OCI-LY3 (cell line): ENCODE measurements at regions not wholly inside any gene's neighbourhood (a gene's known extent, or its start where the extent isn't known, plus 50 kb on each side); places are given as distances from the start of the nearest gene placed in this dataset.
"Not testable (repeated sequence)": the region's sequence is repeated elsewhere in the genome, so short reads cannot be mapped to it uniquely, and the experiment has no call there.

ENCODE experiments used
- H2AFZ ChIP-seq: fragments of 200-600, 300-600 bp; shearing (Covaris generic); 2 replicates; pipeline ENCODE4 v1.6.0; 2014; ENCODE audit warnings: antibody characterized with exemption, low read depth, low read length
- H3K27ac ChIP-seq: fragments of 200-600, 300-600 bp; sonication (generic); 2 replicates; pipeline ENCODE4 v1.5.1; 2014; ENCODE audit warnings: mild to moderate bottlenecking, low read length, moderate library complexity, mixed read lengths
- H3K27me3 ChIP-seq: fragments of 200-600, 300-600 bp; sonication (generic); 2 replicates; pipeline ENCODE4 v1.6.1; 2014; ENCODE audit warnings: low read depth, low read length, mixed read lengths
- H3K36me3 ChIP-seq: fragments of 200-600, 300-600 bp; sonication (generic); replicated peaks from 2 replicates; pipeline ENCODE3; 2014; ENCODE audit warnings: low read depth, low read length, mixed read lengths
- H3K4me1 ChIP-seq: fragments of 300-600, 200-600 bp; sonication (generic); 2 replicates; pipeline ENCODE4 v1.6.1; 2014; ENCODE audit warnings: low read length, mixed read lengths
- H3K4me2 ChIP-seq: fragments of 200-600, 300-600 bp; sonication (generic); 2 replicates; pipeline ENCODE4 v1.6.1; 2014; ENCODE audit warnings: low read length, mixed read lengths
- H3K4me3 ChIP-seq: fragments of 300-600, 200-600 bp; sonication (generic); 2 replicates; pipeline ENCODE4 v1.5.1; 2014; ENCODE audit warnings: antibody characterized with exemption, mild to moderate bottlenecking, low read length, moderate library complexity
- H3K79me2 ChIP-seq: fragments of 300-600, 200-600 bp; shearing (Covaris generic); 2 replicates; pipeline ENCODE4 v1.6.1; 2014; ENCODE audit warnings: mild to moderate bottlenecking, low read length, mixed read lengths
- H3K9ac ChIP-seq: fragments of 300-600, 200-600 bp; shearing (Covaris generic); 2 replicates; pipeline ENCODE4 v1.6.0; 2014; ENCODE audit warnings: mild to moderate bottlenecking, low read length, moderate library complexity
- H3K9me3 ChIP-seq: fragments of 200-600, 300-600 bp; shearing (Covaris generic); 2 replicates; pipeline ENCODE4 v1.6.1; 2014; ENCODE audit warnings: low read length, mixed read lengths; ENCODE audit not compliant: insufficient read depth
- H4K20me1 ChIP-seq: fragments of 200-600, 300-600 bp; sonication (generic); 2 replicates; pipeline ENCODE4 v1.6.1; 2016; ENCODE audit warnings: low read length, mixed read lengths; ENCODE audit not compliant: insufficient read depth
- EZH2phosphoT487 ChIP-seq: fragments of 200-600 bp; shearing (Covaris generic); IDR thresholded peaks from 2 replicates; pipeline ENCODE4 v1.6.1; 2018; ENCODE audit warnings: antibody characterized with exemption, mixed run types, low read depth
- TF ChIP-seq, protein P1 (sequence below): fragments of 200-600, 300-600 bp; sonication (generic); IDR thresholded peaks from 2 replicates; pipeline ENCODE4 v1.5.1; 2014; ENCODE audit warnings: antibody characterized with exemption, low read length, low read depth

DNA sequence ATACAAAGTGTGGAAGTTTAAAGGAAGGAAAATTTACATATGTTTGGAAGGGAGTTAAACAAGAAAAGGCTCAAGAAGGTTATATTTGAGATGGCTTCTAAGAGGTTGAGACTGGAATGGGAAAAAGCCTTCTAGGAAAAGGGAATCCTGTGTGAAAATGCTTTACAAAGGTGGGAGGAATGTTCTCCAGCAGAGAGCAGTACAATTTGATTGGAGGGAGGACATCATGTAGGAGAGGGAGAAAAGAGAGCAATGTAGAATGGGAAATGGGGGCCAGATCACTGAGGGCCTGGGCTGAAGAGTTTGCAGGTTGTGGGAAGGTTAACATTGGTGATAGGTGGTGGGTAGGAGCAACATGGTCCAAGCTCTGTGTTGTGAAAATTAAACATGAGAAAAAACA, 366.9 kb downstream of the XPNPEP1 start:
- Histone ChIP-seq H3K27ac (no peak overlapping the region), H2AFZ (no peak overlapping the region), H3K9ac (no peak overlapping the region), H3K4me1 (no peaks in the 10 kb centered on the region), H3K4me3 (no peak overlapping the region), H3K9me3 (no peaks in the 10 kb centered on the region), H4K20me1 (no peaks in the 10 kb centered on the region), H3K27me3 (no peaks in the 10 kb centered on the region), H3K36me3 (no peaks in the 10 kb centered on the region), H3K79me2 (no peaks in the 10 kb centered on the region), H3K4me2 (no peak overlapping the region)
- no peak for TF ChIP-seq EZH2phosphoT487
- TF ChIP-seq, protein P1, sequence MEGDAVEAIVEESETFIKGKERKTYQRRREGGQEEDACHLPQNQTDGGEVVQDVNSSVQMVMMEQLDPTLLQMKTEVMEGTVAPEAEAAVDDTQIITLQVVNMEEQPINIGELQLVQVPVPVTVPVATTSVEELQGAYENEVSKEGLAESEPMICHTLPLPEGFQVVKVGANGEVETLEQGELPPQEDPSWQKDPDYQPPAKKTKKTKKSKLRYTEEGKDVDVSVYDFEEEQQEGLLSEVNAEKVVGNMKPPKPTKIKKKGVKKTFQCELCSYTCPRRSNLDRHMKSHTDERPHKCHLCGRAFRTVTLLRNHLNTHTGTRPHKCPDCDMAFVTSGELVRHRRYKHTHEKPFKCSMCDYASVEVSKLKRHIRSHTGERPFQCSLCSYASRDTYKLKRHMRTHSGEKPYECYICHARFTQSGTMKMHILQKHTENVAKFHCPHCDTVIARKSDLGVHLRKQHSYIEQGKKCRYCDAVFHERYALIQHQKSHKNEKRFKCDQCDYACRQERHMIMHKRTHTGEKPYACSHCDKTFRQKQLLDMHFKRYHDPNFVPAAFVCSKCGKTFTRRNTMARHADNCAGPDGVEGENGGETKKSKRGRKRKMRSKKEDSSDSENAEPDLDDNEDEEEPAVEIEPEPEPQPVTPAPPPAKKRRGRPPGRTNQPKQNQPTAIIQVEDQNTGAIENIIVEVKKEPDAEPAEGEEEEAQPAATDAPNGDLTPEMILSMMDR = no peak

DNA sequence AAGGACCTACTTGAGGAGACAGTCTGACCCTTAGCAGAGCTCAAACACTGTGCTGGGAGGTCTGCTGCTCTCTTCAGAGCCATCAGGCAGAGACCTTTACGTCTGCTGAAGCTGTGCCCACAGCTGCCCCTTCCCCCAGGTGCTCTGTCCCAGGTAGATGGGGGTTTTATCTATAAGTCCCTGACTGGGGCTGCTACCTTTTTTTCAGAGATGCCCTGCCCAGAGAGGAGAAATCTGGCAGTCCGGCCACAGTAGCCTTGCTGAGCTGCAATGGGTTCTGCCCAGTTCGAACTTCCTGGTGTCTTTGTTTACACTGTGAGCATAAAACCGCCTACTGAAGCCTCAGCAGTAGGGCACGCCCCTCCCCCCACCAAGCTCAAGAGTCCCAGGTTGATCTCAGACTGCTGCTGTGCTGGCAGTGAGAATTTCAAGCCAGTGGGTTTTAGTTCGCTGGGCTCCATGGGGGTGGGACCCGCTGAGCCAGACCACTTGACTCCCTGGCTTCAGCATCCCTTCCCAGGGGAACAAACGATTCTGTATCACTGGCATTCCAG, 381.2 kb downstream of the XPNPEP1 start:
- not testable (repeated sequence) for H3K9ac ChIP-seq, H3K4me3 ChIP-seq, H3K4me2 ChIP-seq, H2AFZ ChIP-seq, H3K36me3 ChIP-seq, H3K4me1 ChIP-seq, H3K79me2 ChIP-seq, H3K27me3 ChIP-seq, H3K27ac ChIP-seq, H4K20me1 ChIP-seq, H3K9me3 ChIP-seq

DNA sequence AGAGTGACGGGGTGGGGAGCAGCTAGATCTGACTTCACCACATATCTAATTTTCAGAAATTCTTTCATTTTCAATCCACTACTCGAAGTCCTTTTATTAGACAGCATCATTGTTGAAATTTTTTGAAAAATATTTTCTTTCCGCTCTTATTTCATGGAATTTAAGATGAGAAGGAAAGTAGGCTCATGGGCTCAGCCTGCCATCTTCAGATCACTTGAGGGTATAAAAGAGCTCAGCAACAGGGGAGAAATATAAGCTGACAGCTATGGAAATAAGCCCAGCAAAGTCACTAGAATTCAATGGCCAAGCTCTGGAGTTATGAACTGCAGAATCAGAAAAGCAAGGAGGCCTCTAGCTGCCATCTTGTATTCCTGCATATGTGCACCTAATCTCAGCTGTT, 389.1 kb downstream of the XPNPEP1 start:
- H3K4me1 ChIP-seq = no peaks in the 10 kb centered on the region
- no peaks in the 10 kb centered on the region for H3K36me3 ChIP-seq
- H3K4me3 ChIP-seq = no peak overlapping the region
- H3K9me3 ChIP-seq = no peaks in the 10 kb centered on the region
- no peak for TF ChIP-seq EZH2phosphoT487
- TF ChIP-seq, protein P1 = no peak
- no peak overlapping the region for H2AFZ ChIP-seq
- no peaks in the 10 kb centered on the region for H3K27me3 ChIP-seq
- no peak overlapping the region for H3K9ac ChIP-seq
- H3K27ac ChIP-seq = no peak overlapping the region
- no peak overlapping the region for H3K4me2 ChIP-seq
- no peaks in the 10 kb centered on the region for H4K20me1 ChIP-seq
- no peaks in the 10 kb centered on the region for H3K79me2 ChIP-seq

DNA sequence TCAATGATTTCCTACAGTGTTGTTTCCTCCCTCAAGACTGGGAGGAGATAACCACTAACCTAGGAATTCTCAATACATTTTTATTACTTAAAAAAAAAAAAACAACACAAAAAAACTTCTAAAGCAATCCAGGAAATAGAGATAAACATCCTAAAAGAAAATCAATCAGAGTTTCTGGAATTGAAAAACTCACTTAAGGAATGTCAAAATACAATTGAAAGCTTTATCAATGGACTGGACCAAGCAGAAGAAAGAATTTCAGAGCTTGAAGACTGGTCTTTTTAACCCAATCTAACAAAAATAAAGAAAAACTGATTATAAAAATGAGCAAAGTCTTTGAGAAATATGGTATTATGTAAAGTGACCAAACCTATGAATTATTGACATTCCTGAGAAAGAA, 394.1 kb downstream of the XPNPEP1 start:
- no peak overlapping the region for H3K9ac ChIP-seq
- TF ChIP-seq, protein P1 = no peak
- no peak for TF ChIP-seq EZH2phosphoT487

DNA sequence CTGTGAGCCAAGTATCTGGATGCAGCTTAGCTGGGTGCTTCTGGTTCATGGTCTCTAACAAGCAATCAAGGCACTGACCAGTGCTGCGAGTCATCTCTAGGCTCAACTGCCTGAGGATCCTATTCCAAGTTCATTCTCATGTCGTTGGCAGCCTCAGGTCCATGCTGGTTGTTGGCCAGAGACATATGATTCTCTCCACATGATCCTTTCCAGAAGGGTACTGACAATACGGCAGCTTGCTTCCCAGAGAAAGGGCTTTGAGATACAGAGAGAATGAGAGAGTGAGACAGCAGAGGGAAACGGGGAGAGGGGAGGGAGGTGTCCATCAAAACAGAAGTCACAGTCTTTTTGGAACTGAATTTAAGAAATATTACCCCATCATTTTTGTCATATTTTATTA, 405.6 kb downstream of the XPNPEP1 start:
- Histone ChIP-seq H2AFZ (no peak overlapping the region), H3K36me3 (no peaks in the 10 kb centered on the region), H3K9me3 (no peaks in the 10 kb centered on the region), H3K27ac (no peak overlapping the region), H4K20me1 (no peaks in the 10 kb centered on the region), H3K9ac (no peak overlapping the region), H3K4me3 (no peak overlapping the region), H3K4me2 (no peak overlapping the region), H3K27me3 (no peaks in the 10 kb centered on the region), H3K79me2 (no peaks in the 10 kb centered on the region), H3K4me1 (no peaks in the 10 kb centered on the region)
- no peak for TF ChIP-seq EZH2phosphoT487
- TF ChIP-seq, protein P1 = no peak

More for the DNA sequence above, 394.1 kb downstream of the XPNPEP1 start:
- no peak overlapping the region for H3K4me3 ChIP-seq
- H3K27ac ChIP-seq = no peak overlapping the region
- no peak overlapping the region for H3K4me2 ChIP-seq
- no peaks in the 10 kb centered on the region for H3K79me2 ChIP-seq
- H4K20me1 ChIP-seq = no peaks in the 10 kb centered on the region
- no peaks in the 10 kb centered on the region for H3K4me1 ChIP-seq
- no peaks in the 10 kb centered on the region for H3K27me3 ChIP-seq
- no peak overlapping the region for H2AFZ ChIP-seq
- no peaks in the 10 kb centered on the region for H3K36me3 ChIP-seq
- H3K9me3 ChIP-seq = no peaks in the 10 kb centered on the region
